GM12878 (cell line): ENCODE measurements at regions not wholly inside any gene's neighbourhood (a gene's known extent, or its start where the extent isn't known, plus 50 kb on each side); places are given as distances from the start of the nearest gene placed in this dataset.
A peak's percentile ranks its signal among the peaks of the same experiment; 100 is the strongest.

Experiments used
- ATAC-seq: fragments of 200-7000 bp; cut with Tn5 transposase; 3 replicates; pipeline ENCODE4 v1.9.1; 2020; ENCODE audit warnings: mild to moderate bottlenecking, moderate library complexity
- BruUV-seq: library from RNA; stranded (reverse); fragments of 400-500 nt; replicated peaks from 2 replicates; lab custom pipeline; 2021; lab: Mats Ljungman, UMichigan
- CTCF ChIA-PET: fragments of 300-600 bp; sonication (Branson Sonifier 250); formaldehyde crosslinking; extraction: SDS; loops from one replicate; lab custom pipeline; 2021; ENCODE audit warnings: inconsistent platforms; lab: Yijun Ruan, JAX
- POLR2A ChIA-PET: fragments of 350-600 bp; formaldehyde crosslinking; extraction: SDS; loops from one replicate; lab custom pipeline; 2021; ENCODE audit warnings: inconsistent platforms; lab: Charles Lee
- RAD21 ChIA-PET: fragments of 300-600 bp; sonication (Branson Sonifier 250); formaldehyde crosslinking; loops from one replicate; lab custom pipeline; 2023; ENCODE audit warnings: antibody characterized with exemption; ENCODE audit not compliant: unreplicated experiment; lab: Charles Lee
- SMC1A ChIA-PET: fragments of 300-600 bp; sonication (Branson Sonifier 250); formaldehyde crosslinking; loops from one replicate; lab custom pipeline; 2023; ENCODE audit not compliant: unreplicated experiment, uncharacterized antibody; lab: Charles Lee
- DNase-seq: peaks from one replicate; pipeline ENCODE4 v3.0.0-alpha.2; 2011; ENCODE audit warnings: low read depth, low spot score
- FAIRE-seq: peaks from 3 replicates; lab custom pipeline; 2011; peaks lifted over from hg19 to GRCh38; lab: Jason Lieb, UNC
- H2AFZ ChIP-seq: 2 replicates; pipeline ENCODE4 v1.6.0; 2011; ENCODE audit warnings: low read depth, low read length, control low read depth; ENCODE audit not compliant: control insufficient read depth
- H3K27ac ChIP-seq: 2 replicates; pipeline ENCODE4 v1.5.1; 2011; ENCODE audit warnings: control low read depth; ENCODE audit not compliant: control insufficient read depth, insufficient read depth
- H3K27me3 ChIP-seq, 2 experiments: replicated peaks in 1 of 2; 2 replicates each; pipeline versions ENCODE4 v1.6.0 to v1.6.1; 2011; ENCODE audit warnings: low read length in 1 of 2; ENCODE audit not compliant: control insufficient read depth in 2 of 2, insufficient read depth in 2 of 2
- H3K36me3 ChIP-seq, 2 experiments: 2 replicates each; pipeline ENCODE4 v1.5.1; 2011; ENCODE audit warnings: low read length in 1 of 2; ENCODE audit not compliant: control insufficient read depth in 2 of 2, insufficient read depth in 2 of 2
- H3K4me1 ChIP-seq: 2 replicates; pipeline ENCODE4 v1.6.1; 2011; ENCODE audit warnings: mild to moderate bottlenecking, low read length, moderate library complexity, mixed read lengths; ENCODE audit not compliant: control insufficient read depth, insufficient read depth
- H3K4me2 ChIP-seq: 2 replicates; pipeline ENCODE4 v1.6.0; 2011; ENCODE audit warnings: control low read depth; ENCODE audit not compliant: control insufficient read depth, insufficient read depth
- H3K4me3 ChIP-seq: fragments of 200-600 bp; sonication (generic); 2 replicates; pipeline ENCODE4 v1.5.1; 2016
- H3K79me2 ChIP-seq: 2 replicates; pipeline ENCODE4 v1.6.0; 2011; ENCODE audit warnings: low read length; ENCODE audit not compliant: control insufficient read depth, insufficient read depth
- H3K9ac ChIP-seq: 2 replicates; pipeline ENCODE4 v1.8.0; 2011; ENCODE audit warnings: low read length, control low read depth, mixed read lengths; ENCODE audit not compliant: control insufficient read depth, insufficient read depth
- H3K9me3 ChIP-seq: replicated peaks from 3 replicates; pipeline ENCODE4 v1.5.1; 2011; ENCODE audit warnings: mild to moderate bottlenecking, low read length; ENCODE audit not compliant: control insufficient read depth, insufficient read depth
- H4K20me1 ChIP-seq: 2 replicates; pipeline ENCODE4 v1.6.0; 2011; ENCODE audit not compliant: control insufficient read depth, insufficient read depth
- CBX5 ChIP-seq: sonication (generic); IDR thresholded peaks from 2 replicates; pipeline ENCODE4 v1.6.1; 2016; ENCODE audit warnings: low read depth, moderate library complexity, mild to moderate bottlenecking, inconsistent platforms
- E4F1 ChIP-seq: fragments of 450-650 bp; IDR thresholded peaks from 2 replicates; pipeline ENCODE4 v1.6.1; 2018; ENCODE audit warnings: borderline replicate concordance, mild to moderate bottlenecking; ENCODE audit not compliant: partially characterized antibody
- EGR1 ChIP-seq, 2 experiments: IDR thresholded peaks; 1 replicate in 1 of 2; 2 replicates in 1 of 2; pipeline ENCODE4 v1.6.1; 2011 to 2012; ENCODE audit warnings: low read depth in 2 of 2, low read length in 2 of 2, borderline replicate concordance in 1 of 2, mild to moderate bottlenecking in 1 of 2, moderate library complexity in 1 of 2
- FOS ChIP-seq: IDR thresholded peaks from 3 replicates; pipeline ENCODE4 v1.6.1; 2011; ENCODE audit warnings: borderline replicate concordance; ENCODE audit not compliant: insufficient read length; ENCODE audit errors: extremely low read depth
- FOXK2 ChIP-seq: fragments of 450-650 bp; IDR thresholded peaks from 2 replicates; pipeline ENCODE4 v1.6.1; 2017; ENCODE audit warnings: mild to moderate bottlenecking, moderate library complexity
- RB1 ChIP-seq: fragments of 450-650 bp; formaldehyde crosslinking; IDR thresholded peaks from 2 replicates; pipeline ENCODE4 v1.6.1; 2017; ENCODE audit warnings: mild to moderate bottlenecking, borderline replicate concordance
- SRF ChIP-seq, 2 experiments: IDR thresholded peaks; 2 replicates each; pipeline ENCODE4 v1.6.1; 2011; ENCODE audit warnings: low read depth in 2 of 2, low read length in 2 of 2, mild to moderate bottlenecking in 1 of 2, moderate library complexity in 1 of 2
- SUPT20H ChIP-seq: IDR thresholded peaks from 2 replicates; pipeline ENCODE4 v1.6.1; 2011; ENCODE audit warnings: low read depth, mild to moderate bottlenecking, low read length, moderate library complexity, borderline replicate concordance; ENCODE audit not compliant: control insufficient read depth
- WRNIP1 ChIP-seq: IDR thresholded peaks from 2 replicates; pipeline ENCODE4 v1.6.1; 2011; ENCODE audit warnings: low read depth, low read length, improper control_type of control experiment, borderline replicate concordance
- YBX1 ChIP-seq: fragments of 450-650 bp; IDR thresholded peaks from 2 replicates; pipeline ENCODE4 v1.6.1; 2016; ENCODE audit warnings: antibody characterized with exemption
- ZBED1 ChIP-seq: IDR thresholded peaks from 2 replicates; pipeline ENCODE4 v1.6.1; 2016; ENCODE audit warnings: borderline replicate concordance
- WGBS: methylation state at CpG from one replicate; pipeline ENCODE4 v1.1.6; 2016; ENCODE audit warnings: low lambda C conversion rate; ENCODE audit not compliant: insufficient replicate concordance, insufficient coverage; ENCODE audit errors: missing lambda C conversion rate; 5-methylcytosine and 5-hydroxymethylcytosine counted together
- in situ Hi-C: fragments of 300-500 bp; cut with MboI; formaldehyde crosslinking; loops from 9 replicates; pipeline ENCODE4 v1.14.3; 2018; ENCODE audit warnings: mixed read lengths
- intact Hi-C: fragments of 100-400 bp; cut with micrococcal nuclease; formaldehyde crosslinking; loops from one replicate; pipeline ENCODE4 v1.14.2; 2022; ENCODE audit not compliant: unreplicated experiment
- TF ChIP-seq, protein P1 (sequence below): fragments of 450-650 bp; formaldehyde crosslinking; IDR thresholded peaks from 2 replicates; pipeline ENCODE4 v1.5.0; 2022; ENCODE audit warnings: mild to moderate bottlenecking, missing genetic modification characterization
- TF ChIP-seq, protein P2 (sequence below): fragments of 450-650 bp; IDR thresholded peaks from 2 replicates; pipeline ENCODE4 v1.6.1; 2017; ENCODE audit warnings: mild to moderate bottlenecking, low read depth, inconsistent platforms; ENCODE audit not compliant: poor library complexity, severe bottlenecking

DNA sequence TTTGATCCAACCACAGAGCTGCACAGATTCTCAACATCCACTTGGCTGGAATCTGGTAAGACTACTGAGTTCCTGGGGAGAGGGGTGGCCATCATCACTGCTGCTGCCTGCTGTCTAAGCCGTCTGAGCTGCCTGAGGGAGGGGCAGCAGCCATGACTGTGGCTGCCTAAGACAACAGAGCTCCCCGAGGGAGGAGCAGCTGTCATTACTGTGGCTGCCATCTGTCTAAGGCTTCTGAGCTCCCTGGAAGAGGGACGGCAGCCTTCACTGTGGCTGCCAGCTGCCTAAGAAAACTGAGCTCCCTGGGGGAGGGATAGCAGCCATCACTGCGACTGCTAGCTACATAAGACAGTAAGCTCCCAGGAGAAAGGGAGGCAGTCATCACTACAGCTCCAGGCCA, 584.4 kb downstream of the NR4A2 start (continued):
- TF ChIP-seq RB1 (no peak), SRF (IDR thresholded peaks at IDR 0.05; ENCODE audit: low read depth in 2 of 2, low read length in 2 of 2) (no peak), E4F1 (no peak), WRNIP1 (no peak)
- TF ChIP-seq, protein P1, sequence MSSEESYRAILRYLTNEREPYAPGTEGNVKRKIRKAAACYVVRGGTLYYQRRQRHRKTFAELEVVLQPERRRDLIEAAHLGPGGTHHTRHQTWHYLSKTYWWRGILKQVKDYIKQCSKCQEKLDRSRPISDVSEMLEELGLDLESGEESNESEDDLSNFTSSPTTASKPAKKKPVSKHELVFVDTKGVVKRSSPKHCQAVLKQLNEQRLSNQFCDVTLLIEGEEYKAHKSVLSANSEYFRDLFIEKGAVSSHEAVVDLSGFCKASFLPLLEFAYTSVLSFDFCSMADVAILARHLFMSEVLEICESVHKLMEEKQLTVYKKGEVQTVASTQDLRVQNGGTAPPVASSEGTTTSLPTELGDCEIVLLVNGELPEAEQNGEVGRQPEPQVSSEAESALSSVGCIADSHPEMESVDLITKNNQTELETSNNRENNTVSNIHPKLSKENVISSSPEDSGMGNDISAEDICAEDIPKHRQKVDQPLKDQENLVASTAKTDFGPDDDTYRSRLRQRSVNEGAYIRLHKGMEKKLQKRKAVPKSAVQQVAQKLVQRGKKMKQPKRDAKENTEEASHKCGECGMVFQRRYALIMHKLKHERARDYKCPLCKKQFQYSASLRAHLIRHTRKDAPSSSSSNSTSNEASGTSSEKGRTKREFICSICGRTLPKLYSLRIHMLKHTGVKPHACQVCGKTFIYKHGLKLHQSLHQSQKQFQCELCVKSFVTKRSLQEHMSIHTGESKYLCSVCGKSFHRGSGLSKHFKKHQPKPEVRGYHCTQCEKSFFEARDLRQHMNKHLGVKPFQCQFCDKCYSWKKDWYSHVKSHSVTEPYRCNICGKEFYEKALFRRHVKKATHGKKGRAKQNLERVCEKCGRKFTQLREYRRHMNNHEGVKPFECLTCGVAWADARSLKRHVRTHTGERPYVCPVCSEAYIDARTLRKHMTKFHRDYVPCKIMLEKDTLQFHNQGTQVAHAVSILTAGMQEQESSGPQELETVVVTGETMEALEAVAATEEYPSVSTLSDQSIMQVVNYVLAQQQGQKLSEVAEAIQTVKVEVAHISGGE (CRISPR knock-in tag), result no peak

GRCh38 chr2:155747531-155747930, 585.0 kb downstream of the NR4A2 start:
- intact Hi-C loops, result no loop called here
- in situ Hi-C loops, result no loop called here
- TF ChIP-seq FOXK2, result no peak
- TF ChIP-seq SUPT20H, result no peak
- TF ChIP-seq ZBED1, result no peak
- TF ChIP-seq FOS, result no peak
- TF ChIP-seq CBX5, result no peak
- no peak for TF ChIP-seq EGR1 (IDR thresholded peaks at IDR 0.05; ENCODE audit: borderline replicate concordance in 1 of 2, low read depth in 2 of 2, low read length in 2 of 2)
- no peak for TF ChIP-seq YBX1
- TF ChIP-seq, protein P2, sequence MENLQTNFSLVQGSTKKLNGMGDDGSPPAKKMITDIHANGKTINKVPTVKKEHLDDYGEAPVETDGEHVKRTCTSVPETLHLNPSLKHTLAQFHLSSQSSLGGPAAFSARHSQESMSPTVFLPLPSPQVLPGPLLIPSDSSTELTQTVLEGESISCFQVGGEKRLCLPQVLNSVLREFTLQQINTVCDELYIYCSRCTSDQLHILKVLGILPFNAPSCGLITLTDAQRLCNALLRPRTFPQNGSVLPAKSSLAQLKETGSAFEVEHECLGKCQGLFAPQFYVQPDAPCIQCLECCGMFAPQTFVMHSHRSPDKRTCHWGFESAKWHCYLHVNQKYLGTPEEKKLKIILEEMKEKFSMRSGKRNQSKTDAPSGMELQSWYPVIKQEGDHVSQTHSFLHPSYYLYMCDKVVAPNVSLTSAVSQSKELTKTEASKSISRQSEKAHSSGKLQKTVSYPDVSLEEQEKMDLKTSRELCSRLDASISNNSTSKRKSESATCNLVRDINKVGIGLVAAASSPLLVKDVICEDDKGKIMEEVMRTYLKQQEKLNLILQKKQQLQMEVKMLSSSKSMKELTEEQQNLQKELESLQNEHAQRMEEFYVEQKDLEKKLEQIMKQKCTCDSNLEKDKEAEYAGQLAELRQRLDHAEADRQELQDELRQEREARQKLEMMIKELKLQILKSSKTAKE, result no peak

More at GRCh38 chr2:155747531-155747930, 585.0 kb downstream of the NR4A2 start:
- ChIA-PET SMC1A (no interaction called here), CTCF (no interaction called here), RAD21 (no interaction called here), POLR2A (no interaction called here)
- H3K4me3 ChIP-seq, result no peak overlapping the region
- H3K4me2 ChIP-seq, result no peak overlapping the region
- no peaks in the 10 kb centered on the region for H3K27me3 ChIP-seq
- H3K9ac ChIP-seq, result no peak overlapping the region
- H3K79me2 ChIP-seq, result no peaks in the 10 kb centered on the region
- no peaks in the 10 kb centered on the region for H3K36me3 ChIP-seq
- H3K9me3 ChIP-seq, result no peaks in the 10 kb centered on the region
- no peaks in the 10 kb centered on the region for H4K20me1 ChIP-seq
- no peaks in the 10 kb centered on the region for H3K4me1 ChIP-seq
- DNase-seq (no peak), ATAC-seq (peak; percentile 59), FAIRE-seq (no peak)
- H2AFZ ChIP-seq, result no peak overlapping the region
- no TSS peak for BruUV-seq
- H3K27ac ChIP-seq, result no peak overlapping the region
- 65% methylated on average over 3 of the region's 3 CpGs for WGBS
